ENCODE measurements at regions not wholly inside any gene's neighbourhood (a gene's known extent, or its start where the extent isn't known, plus 50 kb on each side); places are given as distances from the start of the nearest gene placed in this dataset.

DNA sequence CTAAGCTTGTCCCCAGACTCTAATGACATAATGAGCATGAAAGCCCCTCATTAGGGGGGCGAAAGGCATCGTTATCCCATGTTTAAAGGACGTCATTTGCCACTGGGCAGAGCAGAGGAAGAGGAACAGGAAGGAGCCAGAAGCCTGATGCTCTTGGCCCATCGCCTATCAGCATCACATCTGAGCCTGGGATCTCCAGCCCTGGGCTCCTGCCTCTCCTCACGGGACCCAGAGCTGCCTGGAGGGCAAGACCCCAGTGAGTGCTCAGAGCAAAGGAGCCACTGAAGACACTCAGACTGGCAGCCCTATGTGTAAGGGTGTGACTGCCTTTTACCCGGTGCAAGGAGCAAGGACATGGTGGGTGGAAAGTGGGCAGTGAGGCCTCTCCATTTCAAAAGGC, 115.0 kb upstream of the ZNF507 start:
- H3K36me3 ChIP-seq (ENCODE audit: control insufficient read depth in 2 of 2, extremely low read depth in 1 of 2, insufficient read depth in 2 of 2, low read length in 2 of 2), result no peaks in the 10 kb centered on the region
- H3K4me1 ChIP-seq (ENCODE audit: control insufficient read depth, extremely low read depth, insufficient read depth, low read length), result no peaks in the 10 kb centered on the region
- dilution Hi-C loops (cut with MboI; ENCODE audit: extremely low pct_ligation_motif_present, low sequenced_read_pairs), result no loop called here
- H3K9ac ChIP-seq (ENCODE audit: control insufficient read depth, extremely low read depth, insufficient read depth, low read length), result no peak overlapping the region
- no peaks in the 10 kb centered on the region for H3K9me1 ChIP-seq (ENCODE audit: control insufficient read depth, extremely low read depth, insufficient read depth, low read length)
- H3K9me3 ChIP-seq (ENCODE audit: control insufficient read depth, low read depth, low read length), result no peaks in the 10 kb centered on the region
- H4K20me1 ChIP-seq (ENCODE audit: control insufficient read depth, extremely low read depth, insufficient read depth, low read length), result no peaks in the 10 kb centered on the region
- no peak overlapping the region for H2AFZ ChIP-seq (ENCODE audit: control insufficient read depth, low read length)
- H3K27ac ChIP-seq (ENCODE audit: control insufficient read depth, insufficient read depth, low read length), result no peak overlapping the region
- no peak overlapping the region for H3K4me3 ChIP-seq (ENCODE audit: control insufficient read depth in 2 of 3, extremely low read depth in 1 of 3, insufficient read depth in 2 of 3, low read depth in 1 of 3, low read length in 3 of 3)
- H3K27me3 ChIP-seq (ENCODE audit: control insufficient read depth, extremely low read depth, insufficient read depth, low read length), result peaks cover 1% of the 10 kb centered on the region
- no peaks in the 10 kb centered on the region for H3K79me2 ChIP-seq (ENCODE audit: control insufficient read depth, insufficient read depth, low read length)
- FAIRE-seq, result no peak
- no peak overlapping the region for H3K4me2 ChIP-seq (ENCODE audit: control insufficient read depth, extremely low read depth, insufficient read depth, low read depth, low read length)
- TF ChIP-seq EZH2 (IDR thresholded peaks at IDR 0.05; ENCODE audit: low read length), result no peak
- TF ChIP-seq, protein P1, sequence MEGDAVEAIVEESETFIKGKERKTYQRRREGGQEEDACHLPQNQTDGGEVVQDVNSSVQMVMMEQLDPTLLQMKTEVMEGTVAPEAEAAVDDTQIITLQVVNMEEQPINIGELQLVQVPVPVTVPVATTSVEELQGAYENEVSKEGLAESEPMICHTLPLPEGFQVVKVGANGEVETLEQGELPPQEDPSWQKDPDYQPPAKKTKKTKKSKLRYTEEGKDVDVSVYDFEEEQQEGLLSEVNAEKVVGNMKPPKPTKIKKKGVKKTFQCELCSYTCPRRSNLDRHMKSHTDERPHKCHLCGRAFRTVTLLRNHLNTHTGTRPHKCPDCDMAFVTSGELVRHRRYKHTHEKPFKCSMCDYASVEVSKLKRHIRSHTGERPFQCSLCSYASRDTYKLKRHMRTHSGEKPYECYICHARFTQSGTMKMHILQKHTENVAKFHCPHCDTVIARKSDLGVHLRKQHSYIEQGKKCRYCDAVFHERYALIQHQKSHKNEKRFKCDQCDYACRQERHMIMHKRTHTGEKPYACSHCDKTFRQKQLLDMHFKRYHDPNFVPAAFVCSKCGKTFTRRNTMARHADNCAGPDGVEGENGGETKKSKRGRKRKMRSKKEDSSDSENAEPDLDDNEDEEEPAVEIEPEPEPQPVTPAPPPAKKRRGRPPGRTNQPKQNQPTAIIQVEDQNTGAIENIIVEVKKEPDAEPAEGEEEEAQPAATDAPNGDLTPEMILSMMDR (optimal IDR thresholded peaks at IDR 0.05 in 1 of 3, IDR thresholded peaks at IDR 0.05 in 1 of 3, conservative IDR thresholded peaks at IDR 0.05 in 1 of 3; ENCODE audit: extremely low read depth in 1 of 3, insufficient read depth in 2 of 3, low read length in 3 of 3), result no peak
- no peak for DNase-seq (ENCODE audit: low read depth, low spot score)

DNA sequence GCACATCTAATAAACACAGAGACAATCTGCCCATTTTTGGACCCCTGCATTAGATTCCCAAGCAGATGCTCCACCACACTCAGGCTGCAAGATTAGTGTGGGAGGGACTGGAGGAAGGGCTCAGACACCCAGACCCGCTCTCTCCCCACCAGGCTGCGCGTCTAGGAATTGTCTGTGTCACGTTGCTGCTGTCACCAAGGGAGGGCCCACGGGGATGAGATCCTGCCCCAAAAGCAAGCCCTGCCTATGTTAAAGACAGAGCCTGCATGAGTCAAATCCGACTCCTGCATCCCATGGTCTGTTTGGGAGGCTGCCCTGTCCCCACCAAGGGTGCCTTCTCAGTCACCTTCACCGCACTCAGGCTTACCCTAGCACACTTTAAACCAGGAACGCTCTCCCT, 114.4 kb upstream of the ZNF507 start:
- H3K36me3 ChIP-seq (ENCODE audit: control insufficient read depth in 2 of 2, extremely low read depth in 1 of 2, insufficient read depth in 2 of 2, low read length in 2 of 2), result no peaks in the 10 kb centered on the region
- no peak overlapping the region for H3K4me3 ChIP-seq (ENCODE audit: control insufficient read depth in 2 of 3, extremely low read depth in 1 of 3, insufficient read depth in 2 of 3, low read depth in 1 of 3, low read length in 3 of 3)
- no peaks in the 10 kb centered on the region for H3K4me1 ChIP-seq (ENCODE audit: control insufficient read depth, extremely low read depth, insufficient read depth, low read length)
- no peaks in the 10 kb centered on the region for H3K27me3 ChIP-seq (ENCODE audit: control insufficient read depth, extremely low read depth, insufficient read depth, low read length)
- no peak for TF ChIP-seq EZH2 (IDR thresholded peaks at IDR 0.05; ENCODE audit: low read length)
- TF ChIP-seq, protein P1 (optimal IDR thresholded peaks at IDR 0.05 in 1 of 3, IDR thresholded peaks at IDR 0.05 in 1 of 3, conservative IDR thresholded peaks at IDR 0.05 in 1 of 3; ENCODE audit: extremely low read depth in 1 of 3, insufficient read depth in 2 of 3, low read length in 3 of 3), result no peak
- no peak overlapping the region for H3K4me2 ChIP-seq (ENCODE audit: control insufficient read depth, extremely low read depth, insufficient read depth, low read depth, low read length)
- no peak overlapping the region for H3K9ac ChIP-seq (ENCODE audit: control insufficient read depth, extremely low read depth, insufficient read depth, low read length)
- H3K27ac ChIP-seq (ENCODE audit: control insufficient read depth, insufficient read depth, low read length), result no peak overlapping the region
- H4K20me1 ChIP-seq (ENCODE audit: control insufficient read depth, extremely low read depth, insufficient read depth, low read length), result no peaks in the 10 kb centered on the region
- no peaks in the 10 kb centered on the region for H3K79me2 ChIP-seq (ENCODE audit: control insufficient read depth, insufficient read depth, low read length)
- DNase-seq (ENCODE audit: low read depth, low spot score), result no peak
- no peak overlapping the region for H2AFZ ChIP-seq (ENCODE audit: control insufficient read depth, low read length)
- dilution Hi-C loops (cut with MboI; ENCODE audit: extremely low pct_ligation_motif_present, low sequenced_read_pairs), result no loop called here
- no peak for FAIRE-seq
- no peaks in the 10 kb centered on the region for H3K9me1 ChIP-seq (ENCODE audit: control insufficient read depth, extremely low read depth, insufficient read depth, low read length)
- H3K9me3 ChIP-seq (ENCODE audit: control insufficient read depth, low read depth, low read length), result no peaks in the 10 kb centered on the region

All from keratinocyte (primary cell).